ENCODE measurements at regions not wholly inside any gene's neighbourhood (a gene's known extent, or its start where the extent isn't known, plus 50 kb on each side); places are given as distances from the start of the nearest gene placed in this dataset.

DNA sequence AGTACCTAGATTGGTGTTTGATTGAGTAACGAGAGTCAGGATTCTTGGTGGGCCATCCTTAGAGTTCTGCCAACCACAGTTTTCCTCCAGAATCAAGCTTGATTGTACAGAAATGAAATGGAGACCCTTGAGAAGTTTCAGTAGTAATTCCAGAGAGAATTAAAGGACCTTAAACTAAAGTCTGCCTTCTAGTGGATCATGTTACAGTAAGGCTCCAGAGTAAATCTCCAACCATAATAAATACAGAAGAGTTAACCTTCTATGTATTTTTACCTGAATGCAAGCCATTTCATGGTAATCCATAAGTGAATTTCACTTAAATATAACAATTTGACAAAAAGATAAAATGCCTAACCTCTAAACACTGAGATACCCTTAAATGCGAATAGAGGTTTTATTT lies 53.0 kb upstream of the CNTLN start:
- DNase-seq: no peak
- Histone ChIP-seq H3K27me3 (ENCODE audit: insufficient read depth, low read length) (no peaks in the 10 kb centered on the region), H3K4me2 (ENCODE audit: insufficient read depth, insufficient read length, low read length) (no peak overlapping the region), H3T11ph (ENCODE audit: low read length) (no peak overlapping the region), H3K4ac (ENCODE audit: low read depth, low read length) (no peak overlapping the region), H2BK12ac (ENCODE audit: insufficient read length, low read depth, low read length) (no peak overlapping the region), H3K14ac (ENCODE audit: insufficient read depth, low read length) (no peak overlapping the region), H3K27ac (ENCODE audit: insufficient read length, low read depth, low read length) (no peak overlapping the region), H3K18ac (ENCODE audit: insufficient read length, low read depth, low read length) (no peak overlapping the region), H2BK20ac (ENCODE audit: low read depth, low read length, poor library complexity, severe bottlenecking) (no peak overlapping the region), H4K8ac (replicated peaks; ENCODE audit: insufficient read length, low read depth, low read length) (no peak overlapping the region), H3K4me1 (ENCODE audit: insufficient read depth, low read length) (no peaks in the 10 kb centered on the region), H2BK120ac (ENCODE audit: low read depth, low read length, poor library complexity, severe bottlenecking) (no peak overlapping the region), H3K79me2 (ENCODE audit: insufficient read depth, low read length) (no peaks in the 10 kb centered on the region), H3K79me1 (ENCODE audit: insufficient read depth, low read depth, low read length, poor library complexity, severe bottlenecking) (no peaks in the 10 kb centered on the region), H4K20me1 (ENCODE audit: control insufficient read depth, insufficient read depth, insufficient read length) (no peaks in the 10 kb centered on the region), H3K9ac (ENCODE audit: extremely low read depth, insufficient read length, low read length) (no peak overlapping the region), H2BK15ac (ENCODE audit: low read depth, low read length) (no peak overlapping the region), H2BK5ac (ENCODE audit: insufficient read length, low read length) (no peak overlapping the region), H4K5ac (ENCODE audit: insufficient read length, low read depth, low read length) (no peak overlapping the region), H3K23ac (ENCODE audit: insufficient read length, low read depth, low read length) (no peak overlapping the region), H2AK5ac (ENCODE audit: insufficient read length, low read length) (no peak overlapping the region), H3K56ac (ENCODE audit: insufficient read length, low read depth, low read length) (no peak overlapping the region), H2AFZ (ENCODE audit: low read length) (peak overlapping the region; percentile 84), H3K23me2 (ENCODE audit: insufficient read length, low read depth, low read length, poor library complexity, severe bottlenecking) (no peaks in the 10 kb centered on the region), H4K91ac (ENCODE audit: insufficient read length, low read depth, low read length) (no peak overlapping the region), H3K9me3 (ENCODE audit: control insufficient read depth, low read depth, low read length) (no peaks in the 10 kb centered on the region)
- Mint-ChIP-seq H3K4me1 (peaks cover 16 to 18% of the 10 kb centered on the region in 2 experiments), H3K4me3 (no peak overlapping the region), H3K27ac (peak overlapping the region in 1 of 3 experiments; percentile 91; a peak in 2 of 7 replicates), H3K9me3 (no peaks in the 10 kb centered on the region), H3K27me3 (ENCODE audit: low read depth) (no peaks in the 10 kb centered on the region), H3K36me3 (ENCODE audit: insufficient read depth in 1 of 3, low read depth in 3 of 3) (no peaks in the 10 kb centered on the region)
- no CpG with 5 or more reads among the region's 2 CpGs for WGBS (ENCODE audit: extremely low coverage, insufficient read length, low lambda C conversion rate)
- TF ChIP-seq, protein P1, sequence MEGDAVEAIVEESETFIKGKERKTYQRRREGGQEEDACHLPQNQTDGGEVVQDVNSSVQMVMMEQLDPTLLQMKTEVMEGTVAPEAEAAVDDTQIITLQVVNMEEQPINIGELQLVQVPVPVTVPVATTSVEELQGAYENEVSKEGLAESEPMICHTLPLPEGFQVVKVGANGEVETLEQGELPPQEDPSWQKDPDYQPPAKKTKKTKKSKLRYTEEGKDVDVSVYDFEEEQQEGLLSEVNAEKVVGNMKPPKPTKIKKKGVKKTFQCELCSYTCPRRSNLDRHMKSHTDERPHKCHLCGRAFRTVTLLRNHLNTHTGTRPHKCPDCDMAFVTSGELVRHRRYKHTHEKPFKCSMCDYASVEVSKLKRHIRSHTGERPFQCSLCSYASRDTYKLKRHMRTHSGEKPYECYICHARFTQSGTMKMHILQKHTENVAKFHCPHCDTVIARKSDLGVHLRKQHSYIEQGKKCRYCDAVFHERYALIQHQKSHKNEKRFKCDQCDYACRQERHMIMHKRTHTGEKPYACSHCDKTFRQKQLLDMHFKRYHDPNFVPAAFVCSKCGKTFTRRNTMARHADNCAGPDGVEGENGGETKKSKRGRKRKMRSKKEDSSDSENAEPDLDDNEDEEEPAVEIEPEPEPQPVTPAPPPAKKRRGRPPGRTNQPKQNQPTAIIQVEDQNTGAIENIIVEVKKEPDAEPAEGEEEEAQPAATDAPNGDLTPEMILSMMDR (conservative IDR thresholded peaks at IDR 0.05): no peak
